GM18861 (cell line): ENCODE measurements at regions not wholly inside any gene's neighbourhood (a gene's known extent, or its start where the extent isn't known, plus 50 kb on each side); places are given as distances from the start of the nearest gene placed in this dataset.
"Not testable (repeated sequence)": the region's sequence is repeated elsewhere in the genome, so short reads cannot be mapped to it uniquely, and the experiment has no call there.

Experiments used
- ATAC-seq: cut with Tn5 transposase; IDR thresholded peaks from one replicate; pipeline ENCODE4 v1.9.1; 2021; ENCODE audit not compliant: unreplicated experiment

DNA sequence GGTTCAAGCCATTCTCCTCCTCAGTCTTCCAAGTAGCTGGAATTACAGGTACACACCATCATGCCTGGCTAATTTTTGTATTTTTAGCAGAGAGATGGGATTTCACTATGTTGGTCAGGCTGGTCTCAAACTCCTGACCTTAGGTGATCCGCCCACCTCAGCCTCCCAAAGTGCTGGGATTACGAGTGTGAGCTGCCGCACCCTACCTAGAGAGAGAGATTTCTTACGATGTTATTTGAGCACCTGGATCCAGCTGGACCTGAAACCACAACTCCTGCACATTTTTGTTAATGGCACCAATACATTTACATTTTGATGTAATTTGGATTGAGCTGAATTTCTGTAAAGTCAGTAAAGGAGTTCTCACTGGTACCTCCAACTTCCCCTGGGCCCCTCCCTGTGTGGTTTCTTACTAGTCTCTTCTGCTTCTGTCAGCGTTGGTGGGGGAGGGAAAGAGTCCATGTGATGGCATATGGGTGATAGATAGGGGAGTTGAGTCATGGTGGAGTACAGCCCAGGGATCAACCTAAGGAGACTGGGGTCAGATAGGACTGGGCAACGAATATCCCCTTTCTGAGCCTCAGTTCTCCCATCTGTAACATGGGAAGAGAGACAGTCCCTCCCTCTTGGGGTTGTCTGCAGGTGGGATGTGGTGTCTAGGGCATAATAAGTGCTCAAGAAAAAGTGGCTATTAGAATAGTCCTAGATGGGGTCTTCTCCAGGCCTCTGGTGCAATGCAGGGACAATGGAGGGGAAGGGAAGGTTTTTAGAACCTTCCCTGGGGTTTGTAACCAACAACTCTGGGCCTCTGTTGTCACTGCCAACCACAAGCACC, 83.3 kb upstream of the MED13L start:
- no peak for ATAC-seq

- no peak for ATAC-seq
Measured at GRCh38 chr12:116361414-116362223, 84.1 kb upstream of the MED13L start.

- ATAC-seq = no peak
Measured at GRCh38 chr12:116365114-116365513, 87.6 kb upstream of the MED13L start.

GRCh38 chr12:116365606-116366455, 88.3 kb upstream of the MED13L start:
- no peak for ATAC-seq

GRCh38 chr12:116366456-116366776, 88.9 kb upstream of the MED13L start:
- ATAC-seq = no peak

- no peak for ATAC-seq
Measured at GRCh38 chr12:116366824-116367223, 89.3 kb upstream of the MED13L start.

DNA sequence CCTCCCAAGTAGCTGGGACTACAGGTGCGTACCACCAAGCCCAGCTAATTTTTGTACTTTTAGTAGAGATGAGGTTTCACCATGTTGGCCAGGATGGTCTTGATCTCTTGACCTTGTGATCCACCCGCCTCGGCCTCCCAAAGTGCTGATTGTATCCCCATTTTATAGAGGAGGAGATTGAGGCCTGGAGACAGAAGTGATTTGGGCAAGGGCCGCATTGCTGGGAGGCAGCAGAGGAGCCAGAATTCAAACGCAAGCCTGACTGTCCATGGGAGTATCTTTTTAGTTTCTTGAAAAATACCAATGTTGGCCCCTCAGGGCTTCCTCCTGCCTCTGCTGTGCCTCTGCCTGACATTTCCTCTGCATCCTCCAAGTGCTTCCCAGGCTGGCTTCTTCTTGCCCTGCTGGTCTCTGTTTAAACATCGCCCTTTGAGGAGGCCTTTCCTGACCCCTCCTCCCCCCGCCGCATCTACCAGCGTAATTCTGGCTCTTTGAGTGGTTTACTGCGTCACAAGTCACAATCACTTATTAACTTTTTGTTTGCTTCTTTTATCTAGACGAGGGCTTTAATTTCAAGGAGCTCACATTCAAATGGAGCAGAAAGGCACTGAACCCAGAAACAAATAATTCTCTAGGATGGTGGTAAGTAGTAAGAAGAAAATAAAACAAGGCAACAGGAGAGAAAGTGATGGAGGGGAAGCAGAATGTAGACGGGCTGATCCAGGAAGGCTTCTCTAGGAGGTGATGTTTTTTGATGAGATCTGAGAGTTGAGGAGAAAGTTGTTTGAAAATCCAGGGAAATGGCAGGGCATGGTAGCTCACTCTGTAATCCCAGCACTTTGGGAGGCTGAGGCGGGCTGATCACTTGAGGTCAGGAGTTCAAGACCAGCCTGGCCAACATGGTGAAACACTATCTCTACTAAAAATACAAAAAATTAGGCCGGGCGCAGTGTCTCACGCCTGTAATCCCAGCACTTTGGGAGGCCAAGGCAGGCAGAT, 91.0 kb upstream of the MED13L start:
- no peak for ATAC-seq

GRCh38 chr12:116370004-116370404, 92.5 kb upstream of the MED13L start:
- ATAC-seq = no peak

DNA sequence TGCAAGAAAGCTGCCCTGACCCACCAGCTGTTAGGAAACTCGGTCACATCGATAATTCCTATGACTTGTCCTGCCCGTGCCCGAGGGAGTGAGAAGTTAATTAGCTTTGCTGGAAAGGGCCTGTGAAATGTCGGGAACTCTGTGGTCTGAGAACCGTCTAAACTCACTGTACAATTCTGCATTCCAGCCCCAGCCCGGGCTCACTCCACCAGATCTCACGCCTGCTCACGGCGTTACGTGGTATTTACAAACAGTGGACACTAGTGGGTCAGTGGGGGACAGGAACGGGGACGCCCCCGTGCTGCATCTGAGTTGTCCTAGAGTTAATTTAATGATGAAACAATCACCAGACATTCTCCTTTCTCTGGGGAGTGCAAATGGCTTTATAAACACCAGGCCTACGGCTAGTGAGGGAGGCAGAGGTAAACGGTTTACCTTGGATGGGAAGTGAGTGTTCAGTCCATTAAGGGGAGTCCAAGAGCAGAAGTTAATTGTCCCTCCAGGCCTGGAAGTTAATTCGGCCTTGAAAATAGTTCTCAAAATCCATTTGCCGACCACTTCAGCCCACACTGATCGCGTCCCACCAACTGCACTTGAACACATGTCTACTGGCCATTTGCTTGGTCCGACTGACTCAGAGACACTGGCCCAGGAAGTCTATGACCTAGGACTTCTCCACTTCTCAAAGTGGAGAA, 93.5 kb upstream of the MED13L start:
- ATAC-seq = no peak

DNA sequence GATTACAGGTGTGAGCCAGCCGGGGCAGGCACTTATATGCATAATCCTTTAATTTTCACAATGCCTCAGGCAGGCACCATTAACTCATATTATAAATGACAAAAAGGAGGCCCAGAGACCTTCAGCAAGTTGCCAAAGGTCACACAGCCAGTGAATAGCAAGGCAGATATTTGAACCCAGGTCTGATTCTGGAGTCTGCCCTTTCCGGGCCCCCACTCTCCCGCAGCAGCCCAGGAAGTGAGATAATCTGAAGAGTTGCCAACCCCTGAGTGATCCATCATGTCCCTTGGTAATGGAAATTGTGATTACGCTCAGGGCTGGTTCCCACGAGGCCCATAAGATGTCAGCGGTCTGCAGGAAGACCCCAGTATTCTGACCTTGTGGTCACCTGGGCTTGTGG, 95.3 kb upstream of the MED13L start:
- no peak for ATAC-seq

DNA sequence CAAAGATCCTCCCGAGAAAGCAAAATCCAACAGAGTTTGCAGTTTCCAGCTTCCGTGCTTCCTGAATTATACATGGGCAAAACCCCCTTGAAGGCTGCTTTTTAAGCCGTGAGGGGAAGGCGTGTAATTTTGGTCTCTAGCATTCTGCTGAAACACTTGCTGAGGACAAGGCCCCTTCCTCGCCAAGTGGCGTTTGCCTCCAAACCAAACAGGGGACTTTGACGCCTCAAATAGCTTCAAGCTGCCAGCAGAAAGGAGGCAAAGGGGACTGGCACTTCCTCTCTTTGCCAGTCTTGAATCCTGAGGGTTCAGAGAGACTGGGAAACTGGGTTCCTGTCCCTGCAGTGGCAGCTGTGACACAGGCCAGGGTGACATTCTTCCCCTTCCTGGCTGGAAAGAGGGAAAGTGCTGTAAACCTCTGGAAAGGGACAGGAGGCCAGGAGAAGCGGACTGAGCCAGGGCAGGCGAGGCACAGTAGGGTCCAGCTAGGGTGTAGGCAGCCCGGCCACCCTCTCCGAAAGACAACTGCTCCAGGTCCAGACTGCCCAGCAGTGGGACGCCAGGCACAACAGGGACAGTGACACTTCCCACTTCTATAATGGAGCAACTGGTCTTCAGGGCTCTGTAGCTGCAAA, 96.2 kb upstream of the MED13L start:
- no peak for ATAC-seq

GRCh38 chr12:116374207-116374606, 96.7 kb upstream of the MED13L start:
- no peak for ATAC-seq

- ATAC-seq = no peak
Measured at GRCh38 chr12:116375278-116375842, 97.9 kb upstream of the MED13L start.

DNA sequence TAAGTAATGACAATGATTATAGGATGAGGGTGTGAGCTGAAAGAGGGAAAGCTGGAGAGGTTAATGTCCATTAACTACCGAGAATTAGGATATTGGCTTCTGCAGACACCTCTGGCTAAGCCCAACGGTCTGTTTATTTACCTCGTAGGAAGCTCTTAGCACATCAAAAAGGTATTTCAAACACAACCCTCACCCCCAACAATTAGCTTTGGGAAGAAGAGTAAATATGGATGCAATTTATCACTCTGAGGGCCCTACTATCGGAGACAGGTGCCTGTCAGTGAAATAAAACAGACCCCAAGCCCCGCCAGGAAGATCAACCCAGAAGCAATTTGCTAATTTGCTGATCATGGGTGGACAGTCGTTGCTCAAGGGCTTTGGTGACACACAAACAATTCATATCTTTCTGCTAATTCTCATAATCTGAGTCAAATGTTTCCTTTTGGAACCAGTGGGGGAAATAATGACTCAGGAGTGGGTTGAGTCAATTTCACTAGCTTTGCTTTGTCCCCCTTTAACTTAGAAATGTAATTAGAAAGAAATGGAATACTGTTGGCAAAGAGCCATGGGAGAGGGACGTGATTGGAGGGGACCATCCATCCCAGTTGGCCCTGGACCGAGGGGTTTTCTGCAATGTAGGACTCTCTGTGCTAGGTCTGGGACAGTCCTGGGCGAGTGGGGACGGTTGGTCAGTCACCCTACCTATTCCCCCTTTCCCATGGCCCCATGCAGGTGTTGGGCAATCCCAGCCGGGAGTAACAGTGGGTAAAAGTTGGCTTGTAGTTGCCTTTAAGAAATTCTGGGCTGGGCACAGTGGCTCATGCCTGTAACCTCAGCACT, 99.1 kb upstream of the MED13L start:
- ATAC-seq = no peak

DNA sequence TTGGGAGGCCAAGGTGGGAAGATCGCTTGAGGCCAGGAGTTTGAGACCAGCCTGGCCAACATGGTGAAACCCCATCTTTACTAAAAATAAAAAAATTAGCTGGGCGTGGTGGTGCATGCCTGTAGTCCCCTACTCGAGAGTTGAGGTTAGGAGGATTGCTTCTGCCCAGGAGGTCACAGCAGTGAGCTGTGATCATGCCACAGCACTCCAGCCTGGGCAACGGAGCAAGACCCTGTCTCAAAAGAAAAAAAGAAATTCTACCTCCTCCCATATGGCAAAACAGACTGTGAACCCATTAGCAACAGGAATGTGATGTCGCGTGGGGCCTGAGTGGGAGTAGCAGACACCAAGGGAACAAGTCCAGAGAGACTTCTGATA, 99.7 kb upstream of the MED13L start:
- not testable (repeated sequence) for ATAC-seq

- no peak for ATAC-seq
Measured at GRCh38 chr12:116378002-116378401, 100.5 kb upstream of the MED13L start.

GRCh38 chr12:116380108-116380507, 102.6 kb upstream of the MED13L start:
- ATAC-seq = no peak

DNA sequence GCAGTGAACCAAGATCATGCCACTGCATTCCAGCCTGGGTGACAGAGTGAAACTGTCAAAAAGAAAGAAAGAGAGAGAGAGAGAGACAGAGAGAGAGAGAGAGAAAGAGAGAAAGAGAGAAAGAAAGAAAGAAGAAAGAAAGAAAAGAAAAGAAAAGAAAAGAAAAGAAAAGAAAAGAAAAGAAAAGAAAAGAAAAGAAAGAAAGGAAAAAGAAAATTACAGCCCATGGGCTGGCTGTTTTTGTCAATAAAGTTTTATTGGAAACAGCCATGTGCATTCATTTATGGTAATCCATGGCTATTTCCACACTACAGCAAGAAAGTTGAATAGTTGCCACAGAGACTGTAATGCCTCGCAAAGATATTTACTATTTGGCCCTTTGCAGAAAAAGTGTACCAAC, 103.2 kb upstream of the MED13L start:
- not testable (repeated sequence) for ATAC-seq
